ENCODE measurements at regions not wholly inside any gene's neighbourhood (a gene's known extent, or its start where the extent isn't known, plus 50 kb on each side); places are given as distances from the start of the nearest gene placed in this dataset.

- TF ChIP-seq CTCF (IDR thresholded peaks at IDR 0.05) (no peak), POLR2A (IDR thresholded peaks at IDR 0.05) (no peak)
These were observed 189.7 kb downstream of the PAX3 start for GRCh38 chr2:222108957-222109585.

All from uterus (tissue), 2 donors.